ENCODE measurements at regions not wholly inside any gene's neighbourhood (a gene's known extent, or its start where the extent isn't known, plus 50 kb on each side); places are given as distances from the start of the nearest gene placed in this dataset.

GRCh38 chr3:180548050-180548449 is 53.9 kb upstream of the TTC14 start:
- no peak overlapping the region for H3K4me3 ChIP-seq (ENCODE audit: low read depth, low read length)
- no peak for TF ChIP-seq CTCF (conservative IDR thresholded peaks at IDR 0.05; ENCODE audit: low read depth, low read length)
- DNase-seq (ENCODE audit: low read depth) = no peak
